B cell (primary cell): ENCODE measurements at regions not wholly inside any gene's neighbourhood (a gene's known extent, or its start where the extent isn't known, plus 50 kb on each side); places are given as distances from the start of the nearest gene placed in this dataset.

Experiments
- CTCF ChIP-seq: fragments of 200-600 bp; IDR thresholded peaks from one replicate; pipeline ENCODE4 v1.8.0; 2022; ENCODE audit warnings: antibody characterized with exemption, mild to moderate bottlenecking
- EZH2 ChIP-seq: IDR thresholded peaks from 2 replicates; pipeline ENCODE4 v1.6.1; 2012; ENCODE audit warnings: borderline replicate concordance, low read depth, mild to moderate bottlenecking, moderate library complexity, low read length; ENCODE audit not compliant: insufficient read depth, poor library complexity, severe bottlenecking

DNA sequence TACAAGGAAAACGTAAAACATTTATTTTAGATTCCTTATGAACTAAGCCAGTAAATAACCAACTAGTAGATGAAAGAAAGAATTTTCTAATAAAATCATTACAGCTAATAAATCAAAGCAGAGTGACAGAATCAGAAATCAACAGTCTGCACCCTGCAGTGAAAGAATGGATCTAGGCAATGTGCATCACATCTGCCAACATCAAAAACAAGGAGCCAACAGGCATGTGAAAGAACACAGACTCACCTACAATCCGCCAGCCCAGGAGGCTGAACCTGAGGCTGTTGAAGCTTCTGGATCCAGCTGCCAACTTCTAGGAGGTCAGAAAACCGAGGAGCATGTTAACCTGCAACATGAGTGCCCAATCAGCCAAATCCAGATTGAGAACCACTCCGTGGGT lies 196.3 kb downstream of the SETD4 start:
- no peak for TF ChIP-seq CTCF
- no peak for TF ChIP-seq EZH2
